ENCODE measurements at regions not wholly inside any gene's neighbourhood (a gene's known extent, or its start where the extent isn't known, plus 50 kb on each side); places are given as distances from the start of the nearest gene placed in this dataset.

- TF ChIP-seq CBX5 (IDR thresholded peaks at IDR 0.05; ENCODE audit: borderline replicate concordance, low read depth) (no peak), NR2C2 (CRISPR knock-in tag; IDR thresholded peaks at IDR 0.05) (no peak), NR2C2 (tag; IDR thresholded peaks at IDR 0.05) (no peak), ARHGAP35 (IDR thresholded peaks at IDR 0.05; ENCODE audit: partially characterized antibody) (no peak), ELF1 (tag; IDR thresholded peaks at IDR 0.05) (no peak), ZFP1 (CRISPR knock-in tag; IDR thresholded peaks at IDR 0.05) (no peak), ZNF511 (CRISPR knock-in tag; IDR thresholded peaks at IDR 0.05) (no peak), PBX2 (CRISPR knock-in tag; IDR thresholded peaks at IDR 0.05; ENCODE audit: low read depth) (no peak), PBX2 (tag; conservative IDR thresholded peaks at IDR 0.05; ENCODE audit: low read depth) (no peak), NCOA4 (IDR thresholded peaks at IDR 0.05; ENCODE audit: partially characterized antibody) (no peak), ZBTB7A (IDR thresholded peaks at IDR 0.05; ENCODE audit: borderline replicate concordance, control insufficient read depth, low read depth, low read length) (no peak), JUNB (CRISPR knock-in tag; conservative IDR thresholded peaks at IDR 0.05) (no peak), MAFK (IDR thresholded peaks at IDR 0.05; ENCODE audit: low read length) (no peak)
Observed at GRCh38 chr9:14517154-14517906, 175.9 kb downstream of the ZDHHC21 start.

Data from K562 (cell line).